ENCODE measurements at regions not wholly inside any gene's neighbourhood (a gene's known extent, or its start where the extent isn't known, plus 50 kb on each side); places are given as distances from the start of the nearest gene placed in this dataset.

- intact Hi-C loops (cut with micrococcal nuclease), result no loop called here
- DNase-seq (no peak), ATAC-seq (no peak)
These were observed 77.5 kb upstream of the LRATD1 start for GRCh38 chr2:14554849-14555545.

DNA sequence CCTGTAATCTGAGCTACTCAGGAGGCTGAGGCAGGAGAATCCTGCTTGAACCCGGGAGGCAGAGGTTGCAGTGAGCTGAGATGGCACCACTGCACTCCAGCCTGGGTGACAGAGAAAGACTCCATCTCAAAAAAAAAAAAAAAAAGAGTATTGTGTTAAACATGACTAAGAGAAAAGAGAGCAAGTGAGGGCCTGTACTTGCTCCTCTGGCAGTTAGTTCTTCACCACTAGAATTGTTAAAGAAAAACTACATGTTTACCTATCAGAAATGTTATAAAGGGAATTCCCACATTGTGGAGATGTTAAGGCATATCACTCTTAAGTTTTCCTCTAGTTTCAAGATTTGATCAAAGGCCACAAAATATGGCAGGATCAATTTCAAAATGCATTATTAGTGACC is 75.4 kb upstream of the LRATD1 start:
- no peak for DNase-seq
- intact Hi-C loops (cut with micrococcal nuclease), result no loop called here
- ATAC-seq, result no peak

- no peak for ATAC-seq
- intact Hi-C loops (cut with micrococcal nuclease), result no loop called here
These were observed 74.6 kb upstream of the LRATD1 start for GRCh38 chr2:14557916-14558315.

GRCh38 chr2:14558335-14558919 is 74.1 kb upstream of the LRATD1 start:
- no peak for DNase-seq
- no peak for ATAC-seq
- intact Hi-C loops (cut with micrococcal nuclease), result no loop called here

More at GRCh38 chr2:14557916-14558315, 74.6 kb upstream of the LRATD1 start:
- DNase-seq, result no peak

DNA sequence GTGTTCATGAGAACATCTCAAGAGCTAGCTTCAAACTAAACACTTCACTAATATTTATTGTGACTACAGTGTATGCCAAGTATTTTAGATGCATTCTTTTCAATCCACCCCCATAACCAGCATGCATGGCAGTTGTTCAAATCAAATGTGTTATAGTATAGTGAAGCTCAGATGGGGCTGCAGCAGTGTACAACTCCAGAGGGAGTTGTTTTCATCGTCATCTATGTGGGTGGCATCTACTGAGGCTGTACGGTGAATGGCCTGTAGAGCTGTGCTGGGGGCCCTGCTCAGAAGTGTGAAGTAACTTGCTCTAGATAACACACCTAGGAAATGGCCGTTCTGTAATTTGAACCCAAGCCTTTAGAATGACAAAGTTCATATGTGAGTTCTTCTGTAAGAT is 71.8 kb upstream of the LRATD1 start:
- ATAC-seq (no peak), DNase-seq (no peak)
- intact Hi-C loops (cut with micrococcal nuclease), result no loop called here

DNA sequence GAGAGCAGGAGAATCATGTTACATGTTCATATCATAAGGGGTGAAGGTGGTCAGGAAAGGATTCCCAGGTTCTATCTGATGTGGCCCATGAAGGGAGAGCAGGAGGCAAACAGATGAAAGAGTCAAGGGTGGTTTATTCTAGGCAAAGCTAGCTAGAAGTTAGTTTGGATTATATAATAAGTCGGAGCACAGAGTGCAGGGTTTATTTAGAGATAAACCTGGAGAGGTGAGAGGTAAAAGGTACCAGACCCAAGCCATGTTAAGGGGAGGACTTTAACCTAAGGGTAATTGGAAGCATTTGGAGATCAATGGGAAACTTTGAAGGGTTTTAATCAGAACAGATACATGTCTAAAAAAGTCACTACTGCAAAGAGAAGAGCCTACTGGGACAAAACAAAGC is 69.2 kb upstream of the LRATD1 start:
- ATAC-seq (no peak), DNase-seq (no peak)
- intact Hi-C loops (cut with micrococcal nuclease), result no loop called here

- intact Hi-C loops (cut with micrococcal nuclease), result no loop called here
- ATAC-seq, result no peak
These were observed 66.9 kb upstream of the LRATD1 start for GRCh38 chr2:14565666-14566065.

GRCh38 chr2:14567561-14567960 is 65.0 kb upstream of the LRATD1 start:
- ATAC-seq (no peak), DNase-seq (no peak)
- intact Hi-C loops (cut with micrococcal nuclease), result no loop called here

More at GRCh38 chr2:14565666-14566065, 66.9 kb upstream of the LRATD1 start:
- no peak for DNase-seq

DNA sequence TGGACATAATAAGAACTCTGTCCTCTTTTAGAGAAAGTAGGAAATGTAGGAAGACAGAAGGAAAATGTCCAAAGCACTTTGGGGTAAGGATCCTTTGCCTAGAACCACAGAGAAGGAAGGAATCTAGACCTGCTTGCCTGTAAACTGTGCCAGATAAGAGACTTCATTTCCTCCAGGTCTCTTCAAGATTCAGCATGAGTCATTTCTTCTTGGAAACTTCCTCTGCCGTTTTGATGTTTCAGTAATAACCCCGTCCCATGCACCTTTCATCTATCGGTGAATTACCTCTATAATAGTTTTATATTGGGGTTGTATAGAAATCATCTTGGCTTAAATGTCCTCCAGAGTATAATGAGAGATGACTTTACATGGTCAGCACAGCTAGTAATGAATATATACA is 63.2 kb upstream of the LRATD1 start:
- no peak for DNase-seq
- intact Hi-C loops (cut with micrococcal nuclease), result no loop called here
- ATAC-seq, result no peak

- intact Hi-C loops (cut with micrococcal nuclease), result no loop called here
- DNase-seq, result no peak
- ATAC-seq, result no peak
These were observed 59.9 kb upstream of the LRATD1 start for GRCh38 chr2:14572633-14573032.

GRCh38 chr2:14577843-14578242 is 54.7 kb upstream of the LRATD1 start:
- intact Hi-C loops (cut with micrococcal nuclease), result no loop called here
- ATAC-seq (no peak), DNase-seq (no peak)
